ENCODE measurements at regions not wholly inside any gene's neighbourhood (a gene's known extent, or its start where the extent isn't known, plus 50 kb on each side); places are given as distances from the start of the nearest gene placed in this dataset.

- no peak for TF ChIP-seq HDAC2 (IDR thresholded peaks at IDR 0.05)
- no peak for TF ChIP-seq CTCF (IDR thresholded peaks at IDR 0.05)
- no peak for TF ChIP-seq RFX5 (IDR thresholded peaks at IDR 0.05)
- no peak for TF ChIP-seq POLR2A (IDR thresholded peaks at IDR 0.05; ENCODE audit: low read length)
- no peak for TF ChIP-seq SMC3 (IDR thresholded peaks at IDR 0.05)
- no peak for TF ChIP-seq FOXS1 (CRISPR knock-in tag; IDR thresholded peaks at IDR 0.05)
- no peak for TF ChIP-seq PHF8 (IDR thresholded peaks at IDR 0.05; ENCODE audit: borderline replicate concordance, low read depth)
Measured at GRCh38 chr2:241956521-241957110, 87.1 kb downstream of the RTP5 start.

All from A549 (cell line).